Uterus (tissue), 3 donors: ENCODE measurements at regions not wholly inside any gene's neighbourhood (a gene's known extent, or its start where the extent isn't known, plus 50 kb on each side); places are given as distances from the start of the nearest gene placed in this dataset.
"Not testable (repeated sequence)": the region's sequence is repeated elsewhere in the genome, so short reads cannot be mapped to it uniquely, and the experiment has no call there.

Source experiments
- DNase-seq, 2 donors: peaks; one replicate each; pipeline ENCODE4 v3.0.0-alpha.2; 2019 to 2020
- H3K27ac ChIP-seq, 2 donors: fragments of 200-600 bp; sonication (generic); 1 replicate in 1 of 2; 2 replicates in 1 of 2; pipeline ENCODE4 v1.5.1; 2016 to 2018
- H3K27me3 ChIP-seq, 2 donors: fragments of 200-600 bp; sonication (generic); one replicate each; pipeline ENCODE4 v1.5.1; 2018 to 2019; ENCODE audit warnings: control low read depth in 1 of 2
- H3K36me3 ChIP-seq, 2 donors: fragments of 200-600 bp; sonication (generic); one replicate each; pipeline ENCODE4 v1.5.1; 2019; ENCODE audit warnings: control low read depth in 1 of 2
- H3K4me1 ChIP-seq, 2 donors: fragments of 200-600 bp; sonication (generic); one replicate each; pipeline ENCODE4 v1.5.1; 2018 to 2019; ENCODE audit warnings: control low read depth in 1 of 2
- H3K4me3 ChIP-seq, 2 donors: fragments of 200-600 bp; sonication (generic); 1 replicate in 1 of 2; 2 replicates in 1 of 2; pipeline ENCODE4 v1.5.1; 2018 to 2019; ENCODE audit warnings: mild to moderate bottlenecking in 1 of 2
- H3K9me3 ChIP-seq, 2 donors: fragments of 200-600 bp; sonication (generic); one replicate each; pipeline ENCODE4 v1.5.1; 2019; ENCODE audit warnings: control low read depth in 1 of 2
- POLR2A ChIP-seq, 2 donors: fragments of 450-650 bp; IDR thresholded peaks; one replicate each; pipeline ENCODE4 v1.6.1; 2016; ENCODE audit warnings: antibody characterized with exemption in 2 of 2, mild to moderate bottlenecking in 1 of 2, moderate library complexity in 1 of 2
- intact Hi-C: fragments of 100-400 bp; cut with DNase I; formaldehyde crosslinking; loops from one replicate; pipeline ENCODE4 v1.15.1; 2023; ENCODE audit warnings: low total_unique reads
- TF ChIP-seq, protein P1 (sequence below), 4 experiments: fragments of 200-600 bp in 2 of 4; fragments of 450-650 bp in 2 of 4; sonication (generic) in 2 of 4; IDR thresholded peaks; one replicate each; pipeline ENCODE4 v1.5.1; 2016 to 2019; ENCODE audit warnings: antibody characterized with exemption in 4 of 4, mild to moderate bottlenecking in 2 of 4, moderate library complexity in 1 of 4
- donor health status: DM: yes; HTN: yes; CAD: no.

DNA sequence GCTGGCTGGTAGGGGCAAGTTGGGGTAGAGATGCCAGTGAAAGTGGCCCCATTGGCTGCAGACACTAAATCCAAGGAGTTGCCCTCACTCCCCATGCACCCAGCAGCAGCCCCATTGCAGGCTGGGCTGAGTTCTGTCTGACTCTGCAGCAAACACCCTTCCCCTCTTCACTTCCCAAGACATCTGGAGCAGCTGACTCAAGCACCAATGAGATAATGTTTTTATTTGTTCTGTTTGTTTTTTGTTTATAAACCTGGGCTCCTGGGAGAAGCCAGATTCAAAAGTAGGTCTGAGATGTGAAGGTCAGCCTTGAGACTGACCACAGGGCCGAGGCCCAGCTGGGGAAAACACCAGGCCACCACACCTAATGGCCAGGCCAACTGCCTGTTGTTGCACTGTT, 545.9 kb upstream of the KLF4 start:
- H3K4me1 ChIP-seq, result peaks cover 0 to 13% of the 10 kb centered on the region in 2 donors
- no peak for TF ChIP-seq POLR2A (IDR thresholded peaks at IDR 0.05)
- TF ChIP-seq, protein P1, sequence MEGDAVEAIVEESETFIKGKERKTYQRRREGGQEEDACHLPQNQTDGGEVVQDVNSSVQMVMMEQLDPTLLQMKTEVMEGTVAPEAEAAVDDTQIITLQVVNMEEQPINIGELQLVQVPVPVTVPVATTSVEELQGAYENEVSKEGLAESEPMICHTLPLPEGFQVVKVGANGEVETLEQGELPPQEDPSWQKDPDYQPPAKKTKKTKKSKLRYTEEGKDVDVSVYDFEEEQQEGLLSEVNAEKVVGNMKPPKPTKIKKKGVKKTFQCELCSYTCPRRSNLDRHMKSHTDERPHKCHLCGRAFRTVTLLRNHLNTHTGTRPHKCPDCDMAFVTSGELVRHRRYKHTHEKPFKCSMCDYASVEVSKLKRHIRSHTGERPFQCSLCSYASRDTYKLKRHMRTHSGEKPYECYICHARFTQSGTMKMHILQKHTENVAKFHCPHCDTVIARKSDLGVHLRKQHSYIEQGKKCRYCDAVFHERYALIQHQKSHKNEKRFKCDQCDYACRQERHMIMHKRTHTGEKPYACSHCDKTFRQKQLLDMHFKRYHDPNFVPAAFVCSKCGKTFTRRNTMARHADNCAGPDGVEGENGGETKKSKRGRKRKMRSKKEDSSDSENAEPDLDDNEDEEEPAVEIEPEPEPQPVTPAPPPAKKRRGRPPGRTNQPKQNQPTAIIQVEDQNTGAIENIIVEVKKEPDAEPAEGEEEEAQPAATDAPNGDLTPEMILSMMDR (IDR thresholded peaks at IDR 0.05), result no peak
- no peaks in the 10 kb centered on the region for H3K36me3 ChIP-seq
- DNase-seq, result no peak
- intact Hi-C loops, result no loop called here
- no peaks in the 10 kb centered on the region for H3K27me3 ChIP-seq
- no peak overlapping the region for H3K4me3 ChIP-seq
- peak overlapping the region; percentile 21 to 77 for H3K27ac ChIP-seq
- no peaks in the 10 kb centered on the region for H3K9me3 ChIP-seq

DNA sequence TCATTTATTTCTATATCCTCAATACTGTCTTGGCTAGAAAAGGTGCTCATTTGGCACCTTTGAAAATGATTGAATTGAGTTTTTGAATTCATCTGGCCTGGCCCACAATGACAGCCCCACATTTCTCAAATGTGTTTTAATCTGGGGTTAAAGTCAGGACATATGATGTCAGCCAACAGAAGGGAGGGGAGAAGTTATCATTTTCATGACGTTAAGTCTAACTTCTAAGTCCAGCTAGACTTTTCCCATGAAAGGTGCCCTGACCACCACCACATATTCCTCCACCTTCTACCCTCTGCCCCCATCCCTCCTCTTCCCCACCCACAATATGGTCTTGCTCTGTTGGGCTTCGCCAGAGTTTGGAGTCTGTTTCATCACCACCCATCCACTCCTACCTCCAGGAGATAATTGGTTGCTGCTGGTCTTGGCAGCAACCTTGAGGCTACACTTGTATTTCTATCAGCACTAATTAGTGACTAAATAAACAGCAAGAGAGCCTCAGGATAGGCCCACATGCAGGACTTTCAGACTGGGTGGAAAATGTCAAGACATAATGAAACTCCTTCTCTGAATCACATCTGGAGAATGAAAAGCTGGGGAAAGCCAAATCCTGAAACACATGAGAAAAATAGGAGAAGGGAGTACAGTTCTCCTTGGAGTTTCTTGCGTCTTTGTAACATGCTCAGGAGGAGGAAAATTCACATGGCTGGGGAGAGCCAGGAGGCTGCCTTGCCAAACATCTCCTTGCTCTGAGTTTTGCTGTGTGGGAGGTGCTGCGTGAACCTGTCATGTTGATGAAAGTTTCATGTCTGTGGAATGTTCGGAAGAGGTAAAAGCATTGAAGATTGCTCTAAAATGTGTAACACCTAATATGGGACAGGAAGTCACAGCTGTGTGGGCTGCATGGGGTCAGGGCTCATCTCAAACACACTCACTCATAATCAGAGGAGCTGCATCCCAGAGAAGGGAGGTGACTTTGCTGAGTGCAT, 544.7 kb upstream of the KLF4 start:
- Histone ChIP-seq H3K9me3 (no peaks in the 10 kb centered on the region), H3K4me3 (no peak overlapping the region), H3K36me3 (no peaks in the 10 kb centered on the region), H3K4me1 (peaks cover 0 to 13% of the 10 kb centered on the region in 2 donors), H3K27me3 (no peaks in the 10 kb centered on the region), H3K27ac (peak overlapping the region; percentile 77 to 81)
- no peak for TF ChIP-seq POLR2A (IDR thresholded peaks at IDR 0.05)
- TF ChIP-seq, protein P1 (IDR thresholded peaks at IDR 0.05), result no peak
- DNase-seq, result peak; percentile 84
- intact Hi-C loops, result no loop called here

DNA sequence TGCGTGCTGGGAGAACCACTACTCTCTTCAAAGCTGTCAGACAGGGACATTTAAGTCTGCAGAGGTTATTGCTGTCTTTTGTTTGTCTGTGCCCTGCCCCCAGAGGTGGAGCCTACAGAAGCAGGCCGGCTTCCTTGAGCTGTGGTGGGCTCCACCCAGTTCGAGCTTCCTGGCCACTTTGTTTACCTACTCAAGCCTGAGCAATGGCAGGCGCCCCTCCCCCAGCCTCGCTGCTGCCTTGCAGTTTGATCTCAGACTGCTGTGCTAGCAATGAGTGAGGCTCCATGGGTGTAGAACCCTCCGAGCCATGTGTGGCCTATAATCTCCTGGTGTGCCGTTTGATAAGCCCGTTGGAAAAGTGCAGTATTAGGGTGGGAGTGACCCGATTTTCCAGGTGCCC, 542.5 kb upstream of the KLF4 start:
- H3K9me3 ChIP-seq, H3K36me3 ChIP-seq, H3K27me3 ChIP-seq, H3K27ac ChIP-seq, H3K4me3 ChIP-seq, intact Hi-C loops, DNase-seq: not testable (repeated sequence)
- H3K4me1 ChIP-seq, result peaks cover 0 to 13% of the 10 kb centered on the region in 2 donors

DNA sequence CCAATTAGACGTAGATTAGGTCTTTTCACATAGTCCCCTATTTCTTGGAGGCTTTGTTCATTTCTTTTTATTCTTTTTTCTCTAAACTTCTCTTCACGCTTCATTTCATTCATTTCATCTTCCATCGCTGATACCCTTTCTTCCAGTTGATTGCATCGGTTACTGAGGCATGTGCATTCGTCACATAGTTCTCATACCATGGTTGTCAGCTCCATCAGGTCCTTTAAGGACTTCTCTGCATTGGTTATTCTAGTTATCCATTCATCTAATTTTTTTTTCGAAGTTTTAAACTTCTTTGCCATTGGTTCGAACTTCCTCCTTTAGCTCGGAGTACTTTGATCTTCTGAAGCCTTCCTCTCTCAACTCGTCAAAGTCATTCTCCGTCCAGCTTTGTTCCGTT, 541.7 kb upstream of the KLF4 start:
- H3K9me3 ChIP-seq, intact Hi-C loops, H3K36me3 ChIP-seq, H3K27ac ChIP-seq, DNase-seq, H3K4me3 ChIP-seq, H3K27me3 ChIP-seq: not testable (repeated sequence)
- peaks cover 0 to 13% of the 10 kb centered on the region in 2 donors for H3K4me1 ChIP-seq

DNA sequence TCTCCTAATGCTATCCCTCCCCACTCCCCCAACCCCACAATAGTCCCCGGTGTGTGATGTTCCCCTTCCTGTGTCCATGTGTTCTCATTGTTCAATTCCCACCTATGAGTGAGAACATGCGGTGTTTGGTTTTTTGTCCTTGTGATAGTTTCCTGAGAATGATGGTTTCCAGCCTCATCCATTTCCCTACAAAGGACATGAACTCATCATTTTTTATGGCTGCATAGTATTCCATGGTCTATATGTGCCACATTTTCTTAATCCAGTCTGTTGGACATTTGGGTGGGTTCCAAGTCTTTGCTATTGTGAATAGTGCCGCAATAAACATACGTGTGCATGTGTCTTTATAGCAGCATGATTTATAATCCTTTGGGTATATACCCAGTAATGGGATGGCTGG, 537.1 kb upstream of the KLF4 start:
- H3K27ac ChIP-seq, H3K9me3 ChIP-seq, H3K36me3 ChIP-seq, H3K4me3 ChIP-seq, H3K27me3 ChIP-seq, intact Hi-C loops, H3K4me1 ChIP-seq, DNase-seq: not testable (repeated sequence)

DNA sequence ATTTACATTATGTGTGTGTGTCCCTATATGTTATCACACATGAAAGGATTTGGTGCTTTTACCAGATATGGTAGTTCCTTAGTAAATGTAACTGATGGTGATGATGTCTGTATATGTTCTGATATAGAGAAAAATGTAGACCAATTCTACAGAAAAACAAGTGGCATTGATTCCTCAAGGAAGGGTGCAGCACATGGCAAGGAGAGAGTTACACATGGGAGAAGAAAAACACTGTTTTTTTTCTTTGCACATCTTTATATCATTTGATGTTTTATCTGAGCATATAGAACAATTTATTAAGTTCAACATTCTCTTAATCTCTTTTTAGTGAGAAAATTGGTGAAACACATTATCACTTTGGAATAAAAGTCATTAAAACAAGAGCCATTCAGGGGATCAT, 535.0 kb upstream of the KLF4 start:
- no peak for DNase-seq
- Histone ChIP-seq H3K4me3 (no peak overlapping the region), H3K36me3 (no peaks in the 10 kb centered on the region), H3K4me1 (no peaks in the 10 kb centered on the region), H3K27ac (no peak overlapping the region), H3K27me3 (no peaks in the 10 kb centered on the region), H3K9me3 (no peaks in the 10 kb centered on the region)
- intact Hi-C loops, result no loop called here
- TF ChIP-seq, protein P1 (IDR thresholded peaks at IDR 0.05), result no peak
- no peak for TF ChIP-seq POLR2A (IDR thresholded peaks at IDR 0.05)
